ENCODE measurements at regions not wholly inside any gene's neighbourhood (a gene's known extent, or its start where the extent isn't known, plus 50 kb on each side); places are given as distances from the start of the nearest gene placed in this dataset.

DNA sequence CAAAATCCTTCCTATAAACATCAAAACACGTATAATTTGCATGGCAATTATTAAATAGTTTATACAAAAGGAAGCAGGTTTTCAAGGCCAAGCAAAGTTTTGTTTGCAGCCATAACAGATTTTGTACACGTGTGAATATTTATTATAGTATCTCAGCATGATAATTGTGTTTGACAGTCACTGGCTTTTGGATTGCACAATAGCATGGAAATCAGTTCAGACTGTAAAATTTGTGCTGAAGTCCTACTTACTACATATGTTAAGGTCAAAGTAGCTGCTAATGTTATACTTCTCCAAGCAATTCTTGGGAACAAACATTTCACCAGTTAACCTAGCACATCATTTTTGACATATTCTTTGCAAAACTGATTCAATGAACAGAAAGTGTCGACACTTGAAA, 287.6 kb upstream of the POM121L12 start:
- TF ChIP-seq, protein P1, sequence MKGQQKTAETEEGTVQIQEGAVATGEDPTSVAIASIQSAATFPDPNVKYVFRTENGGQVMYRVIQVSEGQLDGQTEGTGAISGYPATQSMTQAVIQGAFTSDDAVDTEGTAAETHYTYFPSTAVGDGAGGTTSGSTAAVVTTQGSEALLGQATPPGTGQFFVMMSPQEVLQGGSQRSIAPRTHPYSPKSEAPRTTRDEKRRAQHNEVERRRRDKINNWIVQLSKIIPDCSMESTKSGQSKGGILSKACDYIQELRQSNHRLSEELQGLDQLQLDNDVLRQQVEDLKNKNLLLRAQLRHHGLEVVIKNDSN (IDR thresholded peaks at IDR 0.05), result no peak
- TF ChIP-seq TEAD4 (IDR thresholded peaks at IDR 0.05), result no peak
- TF ChIP-seq, protein P2, sequence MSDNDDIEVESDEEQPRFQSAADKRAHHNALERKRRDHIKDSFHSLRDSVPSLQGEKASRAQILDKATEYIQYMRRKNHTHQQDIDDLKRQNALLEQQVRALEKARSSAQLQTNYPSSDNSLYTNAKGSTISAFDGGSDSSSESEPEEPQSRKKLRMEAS (IDR thresholded peaks at IDR 0.05), result no peak
- TF ChIP-seq ZBTB7A (IDR thresholded peaks at IDR 0.05; ENCODE audit: low read depth), result no peak
- TF ChIP-seq RAD21 (IDR thresholded peaks at IDR 0.05; ENCODE audit: low read depth), result no peak
- no peak for TF ChIP-seq CREB1 (IDR thresholded peaks at IDR 0.05; ENCODE audit: low read depth)
- no peak for TF ChIP-seq TAF1 (IDR thresholded peaks at IDR 0.05; ENCODE audit: low read depth)
- no peak for TF ChIP-seq CEBPB (IDR thresholded peaks at IDR 0.05)
- no peak for TF ChIP-seq FOXM1 (IDR thresholded peaks at IDR 0.05; ENCODE audit: borderline replicate concordance, low read depth)

DNA sequence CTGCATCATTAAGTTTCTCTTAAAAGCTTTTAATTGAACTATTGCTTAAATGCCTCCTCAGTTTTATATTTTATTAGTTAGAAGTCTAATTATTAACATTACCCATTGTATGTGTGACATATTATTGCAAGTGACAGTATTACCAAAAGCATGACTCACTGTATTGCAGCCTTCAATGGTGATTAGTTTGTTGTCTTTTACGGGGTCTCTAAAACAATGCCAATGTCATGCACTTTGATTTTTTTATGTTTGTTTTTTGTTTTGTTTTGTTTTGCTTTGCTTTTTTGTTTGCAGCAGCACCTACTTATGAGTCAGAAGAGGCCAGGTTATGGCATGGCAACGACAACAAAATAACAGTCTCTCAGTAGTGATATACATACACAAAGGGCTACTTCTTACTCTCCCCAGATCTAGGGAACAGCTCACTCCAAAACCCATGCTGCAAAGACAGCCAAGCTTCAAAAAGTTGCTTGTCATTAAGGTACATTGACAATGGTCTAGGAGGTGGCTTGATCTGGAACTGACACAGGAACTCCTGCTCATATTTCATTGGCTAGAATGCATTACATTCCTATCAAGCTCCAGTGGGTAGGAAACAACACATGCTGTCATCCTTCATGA, 293.7 kb upstream of the POM121L12 start:
- TF ChIP-seq, protein P1 (IDR thresholded peaks at IDR 0.05), result no peak
- TF ChIP-seq, protein P2 (IDR thresholded peaks at IDR 0.05), result no peak
- TF ChIP-seq, protein P3, sequence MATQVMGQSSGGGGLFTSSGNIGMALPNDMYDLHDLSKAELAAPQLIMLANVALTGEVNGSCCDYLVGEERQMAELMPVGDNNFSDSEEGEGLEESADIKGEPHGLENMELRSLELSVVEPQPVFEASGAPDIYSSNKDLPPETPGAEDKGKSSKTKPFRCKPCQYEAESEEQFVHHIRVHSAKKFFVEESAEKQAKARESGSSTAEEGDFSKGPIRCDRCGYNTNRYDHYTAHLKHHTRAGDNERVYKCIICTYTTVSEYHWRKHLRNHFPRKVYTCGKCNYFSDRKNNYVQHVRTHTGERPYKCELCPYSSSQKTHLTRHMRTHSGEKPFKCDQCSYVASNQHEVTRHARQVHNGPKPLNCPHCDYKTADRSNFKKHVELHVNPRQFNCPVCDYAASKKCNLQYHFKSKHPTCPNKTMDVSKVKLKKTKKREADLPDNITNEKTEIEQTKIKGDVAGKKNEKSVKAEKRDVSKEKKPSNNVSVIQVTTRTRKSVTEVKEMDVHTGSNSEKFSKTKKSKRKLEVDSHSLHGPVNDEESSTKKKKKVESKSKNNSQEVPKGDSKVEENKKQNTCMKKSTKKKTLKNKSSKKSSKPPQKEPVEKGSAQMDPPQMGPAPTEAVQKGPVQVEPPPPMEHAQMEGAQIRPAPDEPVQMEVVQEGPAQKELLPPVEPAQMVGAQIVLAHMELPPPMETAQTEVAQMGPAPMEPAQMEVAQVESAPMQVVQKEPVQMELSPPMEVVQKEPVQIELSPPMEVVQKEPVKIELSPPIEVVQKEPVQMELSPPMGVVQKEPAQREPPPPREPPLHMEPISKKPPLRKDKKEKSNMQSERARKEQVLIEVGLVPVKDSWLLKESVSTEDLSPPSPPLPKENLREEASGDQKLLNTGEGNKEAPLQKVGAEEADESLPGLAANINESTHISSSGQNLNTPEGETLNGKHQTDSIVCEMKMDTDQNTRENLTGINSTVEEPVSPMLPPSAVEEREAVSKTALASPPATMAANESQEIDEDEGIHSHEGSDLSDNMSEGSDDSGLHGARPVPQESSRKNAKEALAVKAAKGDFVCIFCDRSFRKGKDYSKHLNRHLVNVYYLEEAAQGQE (IDR thresholded peaks at IDR 0.05; ENCODE audit: low read depth), result no peak
- TF ChIP-seq NFIC (IDR thresholded peaks at IDR 0.05) (no peak), ZBTB7A (IDR thresholded peaks at IDR 0.05; ENCODE audit: low read depth) (no peak), TEAD4 (IDR thresholded peaks at IDR 0.05) (no peak), CREB1 (IDR thresholded peaks at IDR 0.05; ENCODE audit: low read depth) (no peak), CEBPB (IDR thresholded peaks at IDR 0.05) (no peak), YY1 (IDR thresholded peaks at IDR 0.05; ENCODE audit: low read depth) (no peak), EGR1 (IDR thresholded peaks at IDR 0.05) (no peak), RAD21 (IDR thresholded peaks at IDR 0.05; ENCODE audit: low read depth) (no peak), TCF12 (IDR thresholded peaks at IDR 0.05; ENCODE audit: low read depth) (no peak), EP300 (IDR thresholded peaks at IDR 0.05; ENCODE audit: borderline replicate concordance) (no peak), FOXM1 (IDR thresholded peaks at IDR 0.05; ENCODE audit: borderline replicate concordance, low read depth) (no peak), TAF1 (IDR thresholded peaks at IDR 0.05; ENCODE audit: low read depth) (no peak)

DNA sequence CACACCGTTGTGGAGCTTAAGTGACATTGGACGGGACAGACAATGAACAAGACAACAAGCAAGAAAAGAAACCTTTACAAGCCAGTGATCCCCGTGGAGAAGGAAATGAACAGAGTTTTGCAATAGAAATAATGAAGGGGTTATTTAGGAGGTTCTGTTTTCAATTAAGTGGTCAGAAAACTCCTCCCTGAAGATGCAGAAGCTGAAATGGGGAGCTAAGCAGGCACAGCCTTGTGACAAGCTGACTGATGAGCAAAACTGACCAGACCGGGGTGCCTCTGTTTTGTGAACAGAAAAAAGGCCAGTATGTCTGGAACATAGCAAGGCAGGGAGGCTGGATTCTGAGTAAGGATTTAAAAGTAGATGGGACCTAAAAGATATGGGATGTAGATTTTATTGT, 299.8 kb upstream of the POM121L12 start:
- TF ChIP-seq FOXM1 (IDR thresholded peaks at IDR 0.05; ENCODE audit: borderline replicate concordance, low read depth) (no peak), TAF1 (IDR thresholded peaks at IDR 0.05; ENCODE audit: low read depth) (no peak), ZBTB7A (IDR thresholded peaks at IDR 0.05; ENCODE audit: low read depth) (no peak), TEAD4 (IDR thresholded peaks at IDR 0.05) (no peak), YY1 (IDR thresholded peaks at IDR 0.05; ENCODE audit: low read depth) (no peak), CREB1 (IDR thresholded peaks at IDR 0.05; ENCODE audit: low read depth) (no peak), RAD21 (IDR thresholded peaks at IDR 0.05; ENCODE audit: low read depth) (no peak), NFIC (IDR thresholded peaks at IDR 0.05) (no peak), TCF12 (IDR thresholded peaks at IDR 0.05; ENCODE audit: low read depth) (no peak), EGR1 (IDR thresholded peaks at IDR 0.05) (no peak), CEBPB (IDR thresholded peaks at IDR 0.05) (no peak), EP300 (IDR thresholded peaks at IDR 0.05; ENCODE audit: borderline replicate concordance) (no peak)
- TF ChIP-seq, protein P3 (IDR thresholded peaks at IDR 0.05; ENCODE audit: low read depth), result no peak
- TF ChIP-seq, protein P1 (IDR thresholded peaks at IDR 0.05), result no peak
- TF ChIP-seq, protein P2 (IDR thresholded peaks at IDR 0.05), result no peak

DNA sequence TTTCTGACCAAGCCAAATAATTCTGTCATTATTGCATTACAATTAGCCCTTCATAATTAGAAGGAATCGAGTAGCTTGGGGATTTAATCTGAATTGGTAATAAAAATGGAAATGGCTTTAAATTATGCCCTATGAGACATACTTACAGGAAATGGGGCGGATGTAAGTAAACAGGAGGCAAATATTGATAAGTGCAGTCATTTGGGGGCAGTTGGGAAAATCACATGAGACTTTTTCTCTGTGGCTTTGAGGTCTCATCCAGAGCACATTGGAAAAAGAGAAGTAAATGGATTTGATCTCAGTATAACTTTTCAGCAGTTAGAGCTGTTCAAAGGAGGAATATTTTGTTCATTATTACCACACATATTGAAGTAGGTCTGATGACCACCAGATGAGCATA, 307.8 kb upstream of the POM121L12 start:
- TF ChIP-seq CEBPB (IDR thresholded peaks at IDR 0.05), result no peak
- TF ChIP-seq NFIC (IDR thresholded peaks at IDR 0.05), result no peak
- no peak for TF ChIP-seq TCF12 (IDR thresholded peaks at IDR 0.05; ENCODE audit: low read depth)

DNA sequence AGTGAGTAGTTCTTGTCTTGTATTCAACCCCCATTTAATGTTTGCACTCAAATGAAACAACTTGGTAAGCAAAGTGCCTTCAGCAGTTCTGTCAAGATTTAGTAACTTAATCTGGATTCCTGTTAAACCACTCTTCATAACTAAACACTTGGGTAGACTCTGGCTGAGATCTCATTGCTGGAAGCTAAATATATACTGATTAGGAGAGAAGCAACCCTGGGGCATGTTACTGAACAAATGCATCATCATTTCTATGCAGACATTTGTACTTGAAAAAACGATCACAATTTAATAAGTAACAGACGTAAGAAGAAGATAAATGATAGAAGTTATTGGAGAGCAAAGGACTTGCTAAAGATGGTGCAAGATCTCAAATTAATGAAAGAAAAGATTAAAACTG, 308.4 kb upstream of the POM121L12 start:
- TF ChIP-seq YY1 (IDR thresholded peaks at IDR 0.05; ENCODE audit: low read depth), result no peak
- TF ChIP-seq, protein P1 (IDR thresholded peaks at IDR 0.05), result no peak
- TF ChIP-seq, protein P2 (IDR thresholded peaks at IDR 0.05), result no peak
- no peak for TF ChIP-seq TAF1 (IDR thresholded peaks at IDR 0.05; ENCODE audit: low read depth)

Data from Ishikawa (cell line).